ENCODE measurements at regions not wholly inside any gene's neighbourhood (a gene's known extent, or its start where the extent isn't known, plus 50 kb on each side); places are given as distances from the start of the nearest gene placed in this dataset.

GRCh38 chr10:83375274-83375673 lies 764.0 kb upstream of the GHITM start:
- TF ChIP-seq CTCF (IDR thresholded peaks at IDR 0.05) = no peak
- TF ChIP-seq POLR2A (IDR thresholded peaks at IDR 0.05) = no peak
